Activated CD4-positive, alpha-beta T cell treated with anti-CD3 and anti-CD28 coated beads, Interleukin-10, Interleukin-2, amounts not matched to agents 100 ng/mL and 50 ng/mL, durations not matched to agents 16 hours and 8 hours (primary cell): ENCODE measurements at regions not wholly inside any gene's neighbourhood (a gene's known extent, or its start where the extent isn't known, plus 50 kb on each side); places are given as distances from the start of the nearest gene placed in this dataset.

Source experiments
- DNase-seq: peaks from one replicate; pipeline ENCODE4 v3.0.0-alpha.2; 2020

DNA sequence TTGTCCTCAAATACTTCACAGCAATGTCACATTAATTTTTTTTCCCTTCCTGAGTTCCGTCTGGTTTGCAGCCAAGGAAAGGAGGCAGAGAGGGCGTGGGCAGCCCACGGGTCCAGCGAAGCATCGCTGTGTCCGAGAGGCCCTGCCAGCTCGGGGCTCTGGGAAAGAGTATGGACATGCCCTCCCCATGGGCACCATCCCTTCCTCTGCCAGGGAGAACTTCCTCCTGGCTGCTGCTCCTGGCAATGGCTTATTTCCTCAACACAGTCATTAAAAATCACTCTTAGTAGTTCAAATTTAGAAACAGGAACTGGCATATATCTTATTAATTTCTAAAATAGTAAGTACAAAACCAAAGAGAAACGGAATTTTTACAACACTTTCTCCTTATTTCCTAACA, 115.4 kb downstream of the RIPK4 start:
- no peak for DNase-seq

DNA sequence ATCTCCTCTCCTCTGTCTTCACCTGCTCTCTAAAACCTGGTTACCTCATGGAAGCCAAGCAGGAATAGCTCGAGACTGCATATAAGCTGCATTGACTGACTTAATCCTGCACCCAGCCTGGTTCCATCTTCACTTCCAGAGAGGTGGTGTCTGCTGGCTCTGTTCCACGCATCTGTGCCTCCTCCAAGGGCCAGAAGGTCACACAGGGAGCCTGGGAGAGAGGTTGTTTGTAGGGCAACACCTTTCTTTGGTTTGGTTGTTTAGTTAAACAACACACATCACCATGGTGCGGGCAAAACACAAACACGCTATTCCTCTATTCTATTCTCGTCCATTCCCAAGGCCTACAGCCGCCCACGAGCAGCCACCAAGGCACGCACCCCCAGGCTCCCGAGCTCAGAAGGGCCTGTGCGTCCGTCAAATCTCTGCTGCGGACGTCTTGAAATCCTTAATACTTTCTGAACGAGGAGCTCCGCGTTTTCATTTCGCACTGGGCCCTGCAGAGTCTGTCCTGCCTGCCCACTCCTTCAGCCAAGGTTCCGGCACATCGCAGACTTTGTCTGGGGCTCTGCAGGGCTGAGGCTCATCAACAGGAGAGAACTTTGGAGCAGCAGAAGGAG, 116.2 kb downstream of the RIPK4 start:
- no peak for DNase-seq

DNA sequence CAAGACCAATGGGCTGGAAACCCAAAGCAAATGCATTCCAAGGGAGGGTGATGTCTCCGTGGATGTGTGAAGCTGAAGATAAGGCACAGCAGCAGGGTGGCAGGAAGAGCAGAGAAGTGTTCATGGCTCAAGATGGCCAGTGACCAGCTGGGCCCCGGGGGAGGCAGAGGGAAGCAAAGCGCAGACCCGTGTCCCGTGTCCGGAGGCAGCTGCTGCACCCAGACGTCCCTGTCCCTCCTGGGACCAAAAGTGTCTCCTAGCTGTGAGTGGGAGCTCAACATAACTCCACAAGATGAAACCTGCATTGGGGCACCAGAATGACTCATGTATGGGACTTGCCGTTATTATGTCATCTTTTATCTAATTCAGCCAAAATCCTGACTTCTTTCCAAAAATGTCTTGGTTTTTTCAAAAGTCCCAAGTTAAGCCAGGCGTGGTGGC, 118.2 kb downstream of the RIPK4 start:
- DNase-seq = no peak

DNA sequence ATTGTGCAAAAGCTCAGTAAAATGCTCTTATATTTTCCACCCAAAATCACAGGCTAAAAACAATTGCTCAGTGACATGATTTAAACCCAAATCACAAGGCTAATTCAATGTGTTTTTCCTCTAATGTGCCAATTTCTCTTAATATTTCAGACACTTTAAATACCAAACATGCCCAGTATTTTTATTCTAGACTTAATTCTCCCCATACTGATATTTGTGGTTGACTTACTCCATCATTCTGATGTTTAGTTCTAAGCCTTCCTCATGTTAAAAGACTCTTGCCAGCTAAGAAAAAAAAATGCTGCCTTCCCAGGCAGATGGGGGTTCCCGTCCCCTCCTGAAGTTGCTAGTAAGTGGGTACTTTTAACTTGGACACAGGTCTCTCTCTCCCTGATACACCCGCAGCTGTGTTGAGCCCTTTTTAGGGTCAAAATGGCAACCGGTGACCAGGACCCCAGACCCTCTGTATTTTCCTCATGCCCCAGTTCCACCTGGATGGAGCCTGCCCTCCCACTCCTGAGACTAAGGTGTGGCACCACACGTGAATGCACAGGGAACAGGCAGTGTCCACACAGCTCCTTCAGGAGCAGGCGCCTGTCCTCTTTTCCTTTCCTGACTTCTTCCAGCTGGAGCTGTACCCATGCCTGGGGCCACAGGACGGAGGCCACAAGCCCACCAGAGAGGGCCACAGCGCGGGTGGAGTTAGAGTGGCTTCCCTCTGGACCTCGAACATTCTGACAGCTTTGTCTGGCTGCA, 118.9 kb downstream of the RIPK4 start:
- DNase-seq = no peak

DNA sequence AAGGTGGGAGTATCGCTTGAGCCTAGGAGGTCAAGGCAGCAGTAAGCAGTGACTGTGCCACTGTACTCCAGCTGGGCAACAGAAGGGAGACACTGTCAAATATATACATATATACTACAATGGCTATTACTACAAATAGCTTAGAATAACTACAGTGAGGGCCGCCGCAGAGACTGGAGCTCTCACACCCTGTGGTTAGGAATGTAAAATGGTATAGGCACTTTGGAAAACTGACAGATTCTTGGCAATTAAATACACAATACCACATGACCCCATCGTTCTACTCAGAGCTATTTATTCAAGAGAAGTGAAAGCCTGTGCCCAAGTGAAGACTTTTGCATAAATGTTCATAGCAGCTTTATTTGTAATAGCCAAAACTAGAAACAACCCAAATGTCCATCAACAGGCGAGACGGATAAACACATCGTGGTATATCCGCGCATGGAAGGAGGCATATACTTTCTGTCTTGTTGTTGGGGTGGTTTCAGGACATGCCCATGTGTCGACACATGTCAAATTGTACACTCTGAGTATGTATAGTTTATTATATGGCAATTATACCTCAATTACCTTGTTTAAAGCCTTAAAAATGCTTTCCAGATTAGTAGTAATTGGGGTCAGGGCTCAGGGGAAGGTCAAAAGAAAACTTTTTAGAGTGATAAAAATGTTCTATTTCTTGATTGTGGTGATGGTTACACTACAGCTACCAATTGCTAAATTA, 123.4 kb downstream of the RIPK4 start:
- DNase-seq = no peak

DNA sequence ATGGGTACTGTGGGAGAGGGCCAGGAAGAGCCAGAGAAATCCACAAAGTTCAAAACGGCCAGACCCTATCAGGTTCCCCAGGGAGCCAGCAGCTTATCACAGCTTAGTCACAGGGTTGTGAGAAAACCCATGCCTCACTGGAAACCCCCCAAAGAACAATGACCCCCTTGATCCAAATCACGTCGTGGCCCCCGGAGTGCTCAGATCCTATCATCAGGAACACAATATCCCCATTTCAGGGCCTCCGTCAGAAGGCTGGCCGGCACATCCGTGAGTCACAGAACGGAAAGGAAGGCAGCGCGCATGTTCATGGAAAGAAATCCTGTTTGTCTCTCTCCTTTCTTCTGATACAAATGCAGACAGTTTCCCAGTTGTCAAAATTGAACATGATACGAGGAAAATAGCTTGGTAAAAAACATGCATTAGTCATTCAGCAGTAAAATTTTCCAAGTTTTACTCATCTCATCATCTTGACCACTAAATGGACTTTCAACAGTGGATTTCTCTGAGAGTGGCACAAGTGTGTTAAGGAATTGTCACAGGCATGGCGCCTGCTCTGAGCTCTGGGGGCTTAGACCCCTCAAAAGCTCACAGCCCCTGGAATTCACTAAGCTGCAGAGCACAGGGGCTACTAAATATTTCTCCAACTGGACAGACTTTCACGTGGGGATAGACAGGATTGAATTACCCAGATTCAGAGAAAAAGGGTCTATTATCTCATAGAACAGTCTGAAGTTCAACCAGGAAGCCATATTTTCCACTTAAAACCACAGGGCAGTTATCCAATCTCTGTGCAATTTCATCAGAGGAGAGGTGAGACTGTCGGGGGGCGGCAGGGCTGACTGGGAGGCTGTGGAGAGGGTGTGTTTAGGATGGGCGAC, 124.8 kb downstream of the RIPK4 start:
- no peak for DNase-seq

DNA sequence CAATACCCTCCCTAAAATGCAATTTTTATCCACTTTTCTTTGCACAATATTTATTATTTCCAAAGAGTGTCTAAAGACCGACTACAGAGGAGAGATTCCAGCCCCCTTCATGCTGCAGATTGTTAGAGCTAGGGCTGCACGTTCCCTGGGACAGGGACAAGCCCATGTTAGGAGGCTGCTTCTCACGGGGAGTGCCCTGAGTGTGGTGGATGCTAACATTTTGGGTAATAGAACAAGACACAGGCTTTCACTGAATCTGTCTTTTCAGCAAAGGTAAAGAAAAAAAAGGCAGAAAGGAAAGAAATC, 125.4 kb downstream of the RIPK4 start:
- DNase-seq = no peak

DNA sequence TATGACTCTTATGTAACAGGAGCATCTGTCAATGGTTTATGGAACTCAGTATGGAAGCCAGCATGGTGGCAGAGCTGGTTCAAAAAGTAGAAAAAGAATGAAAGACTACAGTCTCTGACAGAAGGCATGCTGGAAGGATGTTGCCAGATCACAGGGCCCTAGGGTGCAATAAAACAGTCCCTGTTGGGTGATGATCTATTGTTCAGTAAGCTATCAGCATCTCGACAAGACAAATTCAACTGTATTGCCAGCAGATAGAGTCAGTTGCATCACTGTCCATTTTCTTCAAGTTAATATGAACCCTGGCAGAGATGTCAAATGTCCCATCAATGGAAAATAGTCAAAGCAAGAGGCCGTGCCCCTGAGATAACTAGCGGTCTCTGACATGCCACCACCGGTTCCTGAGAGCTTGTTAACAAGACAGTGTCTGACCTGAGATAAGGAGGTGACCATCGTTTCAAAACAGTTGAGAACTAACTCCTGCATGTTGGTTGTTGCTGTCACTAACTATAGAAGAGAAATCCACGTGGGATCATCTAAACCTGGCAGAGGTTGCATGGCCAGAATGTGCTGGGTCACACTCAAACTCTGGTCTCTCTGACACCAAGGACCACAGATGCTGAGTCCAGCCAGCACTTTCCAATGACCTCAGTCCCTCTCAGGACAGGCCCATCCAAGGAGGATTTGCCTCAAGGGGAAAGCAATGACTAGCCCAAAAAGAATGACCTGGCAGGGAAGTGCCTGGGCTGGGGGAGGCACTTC, 125.9 kb downstream of the RIPK4 start:
- DNase-seq = no peak

DNA sequence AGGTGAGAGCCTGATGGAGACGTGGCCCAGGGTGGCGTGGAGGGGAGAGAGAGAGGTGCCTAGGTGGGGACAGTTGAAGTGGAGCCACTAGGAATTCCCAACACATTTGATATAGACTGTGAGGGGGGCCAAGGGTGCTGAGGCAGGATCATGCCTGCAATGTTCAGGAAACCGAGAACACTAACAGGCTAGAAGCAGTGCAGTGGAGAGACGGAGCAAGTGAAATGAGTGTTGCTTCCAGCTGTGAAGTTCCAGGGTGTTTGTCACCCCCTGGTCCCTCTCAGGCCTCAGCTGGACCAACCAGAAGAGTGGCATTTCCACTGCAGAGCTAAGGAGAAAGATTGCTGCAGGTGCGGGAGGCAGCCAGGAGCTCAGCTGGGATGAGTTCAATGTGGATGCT, 127.1 kb downstream of the RIPK4 start:
- no peak for DNase-seq

DNA sequence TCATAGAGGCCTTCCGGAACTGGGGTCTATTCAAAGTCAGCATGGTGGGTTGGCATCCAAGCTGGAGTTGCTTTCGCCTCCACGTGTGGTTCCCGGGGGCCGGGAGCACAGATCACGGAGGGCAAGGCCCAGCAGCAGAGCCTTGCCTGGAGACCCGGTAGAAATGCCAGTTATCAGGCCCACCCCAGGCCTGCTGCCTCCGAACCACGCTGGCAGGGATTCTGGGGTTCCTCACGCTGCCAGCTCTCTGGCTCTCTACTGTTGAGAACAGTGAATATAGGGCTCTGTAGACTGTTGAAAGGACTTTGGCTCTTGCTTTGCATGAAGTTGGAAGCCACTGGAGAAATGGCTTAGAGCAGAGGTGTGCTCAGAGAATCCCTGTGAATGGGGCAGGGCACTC, 127.5 kb downstream of the RIPK4 start:
- no peak for DNase-seq

DNA sequence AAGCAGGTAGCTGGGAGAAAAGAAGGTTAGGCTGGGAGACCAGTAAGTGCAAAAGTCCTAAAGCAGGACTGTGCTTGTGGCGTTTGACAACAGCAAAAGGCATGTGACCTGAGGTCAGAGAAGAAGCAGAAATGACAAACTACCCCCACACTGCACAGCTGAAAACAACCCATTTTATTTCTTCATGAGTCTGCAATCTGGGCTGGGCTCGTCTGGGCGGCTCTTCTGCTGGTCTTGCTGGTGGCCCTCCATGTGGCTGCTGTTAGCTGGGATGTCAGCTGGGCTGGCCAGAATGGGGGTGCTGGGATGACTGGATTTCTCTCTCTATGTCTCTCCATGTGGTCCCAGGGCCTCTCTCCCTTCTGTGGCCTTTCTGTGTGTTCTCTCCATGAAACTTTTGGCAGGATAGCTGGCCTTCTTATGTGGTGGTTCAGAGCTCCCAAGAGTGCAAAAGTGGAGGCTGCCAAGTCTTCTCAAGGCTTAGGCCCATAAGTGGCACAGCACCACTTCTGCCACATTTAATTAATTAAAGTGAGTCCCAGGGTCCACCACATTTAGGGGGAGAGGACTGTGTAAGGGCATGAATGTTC, 128.6 kb downstream of the RIPK4 start:
- DNase-seq = no peak

DNA sequence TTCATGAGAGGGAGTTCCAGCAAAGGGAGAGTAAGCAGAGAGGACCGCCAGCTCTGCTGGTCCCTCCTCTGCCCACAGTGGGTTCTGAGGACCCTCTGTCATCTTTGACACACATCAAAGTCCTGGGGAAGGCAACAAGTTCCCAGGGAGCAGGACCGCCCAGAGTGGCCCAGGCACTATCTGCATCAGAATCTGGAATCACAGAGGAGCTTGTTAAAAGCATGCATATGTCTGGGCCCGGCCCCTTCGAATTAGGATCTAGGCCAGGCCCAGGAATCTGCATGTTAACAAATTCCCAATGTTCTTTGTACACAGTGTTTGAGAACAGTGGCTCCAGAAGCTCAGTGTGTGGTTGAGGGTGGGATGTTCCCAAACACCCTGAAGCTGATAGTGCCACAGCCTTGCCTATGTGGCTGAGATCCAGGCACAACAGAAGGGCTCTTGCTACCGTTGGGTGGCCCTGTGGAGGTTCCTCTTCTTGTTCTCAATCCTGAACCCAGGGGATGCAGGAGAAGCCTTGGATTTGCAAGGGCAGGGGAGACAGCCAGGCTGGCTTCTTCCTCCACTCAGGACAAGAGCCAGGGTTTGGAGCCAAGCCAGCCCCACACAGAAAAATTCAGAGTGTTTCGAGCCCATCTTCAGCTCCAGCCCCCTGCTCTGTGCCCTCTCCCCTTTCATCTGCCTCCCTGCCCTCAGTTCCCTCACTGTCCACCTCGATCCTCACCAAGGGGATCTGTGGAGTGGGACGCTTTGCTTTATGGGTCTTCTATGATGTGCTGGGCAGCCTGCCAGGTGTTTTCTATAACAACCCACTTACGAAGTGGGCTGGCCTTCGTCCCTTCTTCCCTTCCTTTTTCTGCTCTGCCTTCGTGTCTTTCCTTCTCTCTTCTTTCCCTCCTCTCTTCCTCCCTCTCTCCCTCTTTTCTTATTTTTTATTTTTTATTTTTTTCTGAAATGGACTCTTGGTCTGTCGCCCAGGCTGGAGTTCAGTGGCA, 129.0 kb upstream of the TMPRSS2 start:
- no peak for DNase-seq

DNA sequence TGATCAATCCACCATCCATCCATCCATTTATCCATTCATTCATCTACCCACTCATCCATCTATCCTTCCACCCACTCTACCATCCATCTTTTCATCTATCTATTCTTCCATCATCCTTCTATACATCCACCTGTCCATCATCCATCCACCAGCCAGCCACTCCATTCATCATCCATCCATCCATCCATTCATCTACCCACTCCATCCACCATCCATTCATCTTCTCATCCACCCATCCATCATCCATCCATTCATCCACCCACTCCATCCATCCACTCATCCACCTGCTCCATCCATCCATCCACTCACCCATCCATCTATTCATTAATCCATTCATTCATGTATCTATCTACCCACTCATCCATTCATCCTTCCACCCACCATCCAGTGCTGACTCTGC, 127.9 kb upstream of the TMPRSS2 start:
- DNase-seq = no peak

DNA sequence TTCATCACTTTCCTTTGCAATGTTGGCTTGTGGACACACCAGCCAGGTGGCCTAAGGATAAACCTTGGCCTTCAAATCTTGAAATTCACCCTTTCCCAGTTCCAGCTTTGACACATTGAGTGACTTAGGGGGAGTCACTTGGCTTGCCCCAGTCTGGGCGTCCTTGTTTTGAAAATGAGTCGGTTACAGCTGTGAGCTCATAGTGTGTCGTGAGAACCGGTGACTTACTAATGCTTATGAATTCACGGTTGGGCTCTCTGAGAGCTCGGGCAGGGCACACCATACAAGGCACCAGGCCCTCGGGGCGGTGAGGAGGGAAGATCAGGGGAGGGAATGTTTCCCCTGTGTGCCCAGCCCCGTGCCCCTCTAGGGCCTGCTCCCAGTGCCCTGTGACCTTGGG, 126.9 kb upstream of the TMPRSS2 start:
- no peak for DNase-seq

DNA sequence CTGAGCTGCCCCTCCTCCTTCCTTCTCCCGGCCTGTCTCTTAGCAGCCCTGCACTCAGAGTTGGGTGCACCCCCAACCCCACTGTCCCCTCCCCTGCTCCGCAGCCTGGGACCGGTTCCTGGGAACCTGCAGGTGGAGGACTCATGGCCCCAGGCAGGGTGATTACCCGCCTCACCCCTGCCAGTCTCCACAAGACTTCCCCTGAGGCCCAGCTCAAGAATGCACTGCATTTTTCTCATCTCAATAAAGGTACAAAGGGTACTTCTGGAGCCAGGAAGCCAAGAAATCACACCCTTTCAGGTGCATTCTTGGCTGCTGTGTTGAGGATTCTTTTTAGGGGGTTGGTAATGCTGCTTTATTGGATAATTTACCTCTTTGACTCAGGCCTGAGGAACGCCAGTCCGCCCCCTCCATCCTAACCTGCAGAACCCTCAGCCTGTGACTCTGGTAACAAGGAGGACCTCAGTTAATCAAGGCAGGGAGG, 126.3 kb upstream of the TMPRSS2 start:
- DNase-seq = no peak

DNA sequence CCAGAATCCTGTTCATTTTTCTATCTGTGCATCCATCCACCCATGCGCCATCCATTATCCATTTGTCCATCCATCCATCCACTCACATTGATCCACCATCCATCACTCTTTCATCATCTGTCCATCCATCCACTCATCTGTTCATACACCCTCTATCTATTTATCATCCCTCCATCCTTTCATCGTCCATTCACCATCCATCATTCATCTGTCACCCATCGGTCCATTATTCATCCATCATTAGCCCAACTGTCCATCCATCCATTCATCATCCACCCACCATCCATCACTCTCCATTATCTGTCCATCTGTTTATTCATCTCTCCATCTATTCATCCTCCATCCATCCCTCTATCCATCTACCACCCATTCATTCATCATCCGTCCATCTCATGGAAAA, 125.7 kb upstream of the TMPRSS2 start:
- no peak for DNase-seq

DNA sequence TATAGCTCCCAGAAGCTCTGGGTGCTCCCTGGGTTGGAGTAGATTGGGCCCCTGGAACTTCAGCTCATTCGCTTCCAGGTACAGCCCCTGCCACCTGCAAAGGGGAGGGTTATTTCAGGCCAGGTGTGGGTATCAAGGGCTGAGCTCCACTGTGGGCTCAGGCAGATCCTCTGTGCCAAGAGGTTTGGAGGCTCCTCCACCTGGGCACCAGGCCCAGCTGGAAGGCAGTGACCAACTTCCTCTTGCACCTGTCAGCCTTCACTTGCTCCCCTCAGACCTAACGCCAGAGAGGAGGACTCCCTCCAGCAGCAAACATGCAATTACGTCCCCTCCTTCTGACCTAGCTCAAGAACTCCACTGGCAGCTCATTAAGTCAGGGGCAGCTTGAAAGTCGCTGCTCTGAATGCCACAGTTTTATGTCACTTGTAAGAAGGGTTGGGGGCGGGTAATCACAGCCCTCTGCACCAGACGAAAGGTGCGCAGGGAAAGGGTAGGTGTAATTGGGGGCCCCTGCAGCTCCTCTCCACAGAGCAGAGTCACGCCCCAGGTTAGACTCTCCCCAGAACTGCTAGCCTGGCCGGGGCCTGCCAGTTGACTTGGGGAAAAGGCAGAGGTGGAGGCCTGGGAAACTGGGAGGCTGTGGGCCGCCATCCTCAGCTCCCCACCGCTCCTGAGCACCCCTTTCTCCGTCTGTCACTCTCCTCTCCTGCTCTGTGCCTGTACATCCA, 125.0 kb upstream of the TMPRSS2 start:
- no peak for DNase-seq

DNA sequence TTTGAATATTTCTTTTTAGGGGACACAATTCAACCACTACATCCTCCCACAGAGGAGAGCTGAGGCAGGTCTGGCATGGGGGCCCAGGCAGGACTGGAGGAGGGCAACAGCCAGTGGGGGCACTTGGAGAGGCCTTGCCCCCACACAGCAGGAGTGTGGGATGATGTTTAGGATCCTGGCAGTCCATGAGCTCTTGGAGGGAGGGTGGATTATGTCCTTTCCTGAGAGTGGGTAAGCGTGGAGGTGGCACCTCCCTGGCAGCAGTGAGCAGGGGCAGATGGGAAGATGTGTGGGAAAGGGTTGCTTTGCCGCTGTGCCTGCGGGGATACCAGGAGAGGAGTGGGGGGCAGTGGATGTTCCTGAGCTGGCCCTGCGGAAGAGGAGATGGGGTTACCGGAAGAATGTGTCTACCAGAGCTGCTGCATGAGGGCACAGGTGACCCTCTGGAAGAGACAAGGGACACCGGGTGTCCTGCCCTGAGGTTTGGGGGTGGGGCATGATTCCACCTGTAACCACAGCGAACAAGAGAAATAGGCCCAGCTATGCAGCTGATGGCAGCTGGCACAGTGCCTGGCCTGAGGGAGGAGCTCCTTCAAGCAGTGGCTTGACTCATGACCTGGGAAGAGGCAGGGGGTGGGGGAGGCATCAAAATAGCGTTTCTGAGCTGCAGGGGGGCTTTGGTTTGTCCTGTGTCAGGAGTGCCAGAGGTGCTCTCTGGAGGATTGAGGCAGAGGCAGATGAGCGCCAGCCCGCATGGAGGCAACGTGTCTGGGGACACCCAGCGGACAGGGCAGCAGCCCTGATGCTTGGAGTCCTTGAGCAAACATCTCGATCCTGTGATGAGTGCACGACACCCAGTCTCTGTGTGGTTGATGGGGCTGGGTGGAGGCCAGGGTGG, 123.9 kb upstream of the TMPRSS2 start:
- DNase-seq = no peak

DNA sequence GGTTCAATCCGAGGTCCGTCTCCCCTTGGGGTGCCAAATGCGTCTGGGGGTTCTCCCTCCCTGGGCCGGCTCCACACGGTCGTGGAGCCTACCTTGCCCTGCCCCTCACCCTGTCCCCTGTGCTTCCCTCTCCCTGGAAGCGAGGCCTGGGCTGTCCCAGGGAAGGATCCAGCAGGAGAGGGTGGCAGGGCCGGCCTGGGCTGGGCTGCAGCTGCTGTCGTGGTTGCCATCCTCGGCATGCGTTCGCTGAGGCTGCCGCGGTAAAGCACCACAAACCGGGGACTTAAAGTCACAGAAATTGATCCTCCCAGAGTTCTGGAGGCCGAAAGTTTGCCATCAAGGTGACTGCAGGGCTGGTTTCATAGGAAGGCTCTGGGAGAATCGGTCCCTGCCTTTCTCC, 123.0 kb upstream of the TMPRSS2 start:
- no peak for DNase-seq
